IMR-90 (cell line): ENCODE measurements at regions not wholly inside any gene's neighbourhood (a gene's known extent, or its start where the extent isn't known, plus 50 kb on each side); places are given as distances from the start of the nearest gene placed in this dataset.

Experiments used
- ATAC-seq: fragments of 200-7000 bp; cut with Tn5 transposase; 2 replicates; pipeline ENCODE4 v1.9.1; 2020; ENCODE audit warnings: low read depth, mild to moderate bottlenecking, moderate library complexity
- BruUV-seq: library from RNA; stranded (reverse); fragments of 400-500 nt; replicated peaks from 2 replicates; lab custom pipeline; 2021; lab: Mats Ljungman, UMichigan
- CTCF ChIA-PET: fragments of 300-600 bp; formaldehyde crosslinking; extraction: SDS; loops from one replicate; lab custom pipeline; 2021; ENCODE audit warnings: antibody characterized with exemption; lab: Yijun Ruan, JAX
- POLR2A ChIA-PET: fragments of 300-600 bp; sonication (Branson Sonifier 250); formaldehyde crosslinking; loops from one replicate; lab custom pipeline; 2022; ENCODE audit warnings: antibody characterized with exemption; ENCODE audit not compliant: unreplicated experiment; lab: Charles Lee
- DNase-seq: peaks from one replicate; pipeline ENCODE4 v3.0.0; 2013
- H2AFZ ChIP-seq: replicated peaks from 2 replicates; pipeline ENCODE3; 2013; ENCODE audit warnings: low read length, mild to moderate bottlenecking; ENCODE audit not compliant: poor library complexity
- H2AK5ac ChIP-seq: 2 replicates; pipeline ENCODE4 v1.6.1; 2013; ENCODE audit warnings: low read depth, low read length, inconsistent platforms
- H2AK9ac ChIP-seq: replicated peaks from 2 replicates; pipeline ENCODE3; 2013; ENCODE audit warnings: mild to moderate bottlenecking, low read depth, low read length, moderate library complexity; ENCODE audit not compliant: poor library complexity
- H2BK120ac ChIP-seq: 2 replicates; pipeline ENCODE4 v1.6.1; 2013; ENCODE audit warnings: low read depth, low read length, inconsistent platforms
- H2BK15ac ChIP-seq: 3 replicates; pipeline ENCODE4 v1.6.1; 2013; ENCODE audit warnings: low read depth, low read length, inconsistent platforms
- H2BK20ac ChIP-seq: 2 replicates; pipeline ENCODE4 v1.6.1; 2013; ENCODE audit warnings: low read depth, mild to moderate bottlenecking, inconsistent platforms, low read length, moderate library complexity
- H2BK5ac ChIP-seq: 2 replicates; pipeline ENCODE4 v1.6.1; 2013; ENCODE audit warnings: mild to moderate bottlenecking, low read depth, low read length, inconsistent platforms; ENCODE audit not compliant: poor library complexity, severe bottlenecking
- H3K14ac ChIP-seq: replicated peaks from 2 replicates; pipeline ENCODE4 v1.6.1; 2013; ENCODE audit warnings: low read depth, low read length, inconsistent platforms
- H3K18ac ChIP-seq: 2 replicates; pipeline ENCODE4 v1.6.1; 2013; ENCODE audit warnings: low read depth, low read length, control low read depth
- H3K23ac ChIP-seq: 2 replicates; pipeline ENCODE4 v1.6.1; 2013; ENCODE audit warnings: low read depth, low read length, inconsistent platforms
- H3K27ac ChIP-seq: 2 replicates; pipeline ENCODE4 v1.5.1; 2013; ENCODE audit warnings: mild to moderate bottlenecking, control low read depth, low read length; ENCODE audit not compliant: insufficient read depth
- H3K27me3 ChIP-seq: 2 replicates; pipeline ENCODE4 v1.6.1; 2013; ENCODE audit warnings: low read length; ENCODE audit not compliant: control insufficient read depth, insufficient read depth
- H3K36me3 ChIP-seq: 2 replicates; pipeline ENCODE4 v1.6.1; 2013; ENCODE audit warnings: low read length, mixed read lengths; ENCODE audit not compliant: control insufficient read depth, insufficient read depth
- H3K4ac ChIP-seq: 2 replicates; pipeline ENCODE4 v1.6.1; 2013; ENCODE audit warnings: low read depth, low read length, inconsistent platforms
- H3K4me1 ChIP-seq: 2 replicates; pipeline ENCODE4 v1.6.1; 2013; ENCODE audit warnings: low read length, mixed read lengths; ENCODE audit not compliant: control insufficient read depth, insufficient read depth
- H3K4me2 ChIP-seq: 2 replicates; pipeline ENCODE4 v1.6.1; 2013; ENCODE audit warnings: low read depth, mild to moderate bottlenecking, control low read depth, low read length, moderate library complexity
- H3K4me3 ChIP-seq: 2 replicates; pipeline ENCODE4 v1.5.1; 2013; ENCODE audit warnings: low read depth, mild to moderate bottlenecking, control low read depth, low read length, moderate library complexity; ENCODE audit not compliant: insufficient read depth
- H3K56ac ChIP-seq: 2 replicates; pipeline ENCODE4 v1.6.1; 2013; ENCODE audit warnings: low read length, inconsistent platforms; ENCODE audit not compliant: insufficient read depth; ENCODE audit errors: extremely low read depth
- H3K79me1 ChIP-seq, 2 experiments: 2 replicates each; pipeline ENCODE4 v1.6.1; 2013; ENCODE audit warnings: low read length in 2 of 2, inconsistent platforms in 1 of 2, low read depth in 1 of 2
- H3K9ac ChIP-seq: 2 replicates; pipeline ENCODE4 v1.6.1; 2013; ENCODE audit warnings: low read depth, low read length, control low read depth
- H3K9me1 ChIP-seq: 2 replicates; pipeline ENCODE4 v1.6.1; 2013; ENCODE audit warnings: low read length, inconsistent platforms; ENCODE audit not compliant: insufficient read depth
- H3K9me3 ChIP-seq: 2 replicates; pipeline ENCODE4 v1.6.1; 2013; ENCODE audit warnings: low read length; ENCODE audit not compliant: control insufficient read depth, insufficient read depth
- H4K20me1 ChIP-seq: 2 replicates; pipeline ENCODE4 v1.6.1; 2013; ENCODE audit warnings: low read length, inconsistent platforms; ENCODE audit not compliant: insufficient read depth
- H4K5ac ChIP-seq: 2 replicates; pipeline ENCODE4 v1.6.1; 2013; ENCODE audit warnings: mild to moderate bottlenecking, low read depth, low read length, control low read depth
- H4K8ac ChIP-seq, 2 experiments: 2 replicates each; pipeline ENCODE4 v1.6.1; 2013; ENCODE audit warnings: low read depth in 2 of 2, low read length in 2 of 2, control low read depth in 1 of 2, inconsistent platforms in 1 of 2
- H4K91ac ChIP-seq: 2 replicates; pipeline ENCODE4 v1.6.1; 2013; ENCODE audit warnings: low read depth, low read length, inconsistent platforms; ENCODE audit not compliant: insufficient read depth
- CEBPB ChIP-seq: IDR thresholded peaks from 2 replicates; pipeline ENCODE4 v1.6.1; 2012; ENCODE audit warnings: low read depth, low read length, improper control_type of control experiment
- CHD1 ChIP-seq: IDR thresholded peaks from 2 replicates; pipeline ENCODE4 v1.6.1; 2012; ENCODE audit warnings: low read depth, low read length, improper control_type of control experiment
- CTCF ChIP-seq: conservative IDR thresholded peaks from 2 replicates; pipeline ENCODE4 v1.5.1; 2012; ENCODE audit warnings: mild to moderate bottlenecking, low read depth, low read length, improper control_type of control experiment
- FOS ChIP-seq: fragments of 150-350 bp; IDR thresholded peaks from 2 replicates; pipeline ENCODE4 v1.6.1; 2016; ENCODE audit warnings: low read depth, low read length
- MAFK ChIP-seq: IDR thresholded peaks from 2 replicates; pipeline ENCODE4 v1.6.1; 2012; ENCODE audit warnings: low read depth, low read length, improper control_type of control experiment
- MXI1 ChIP-seq: IDR thresholded peaks from 2 replicates; pipeline ENCODE4 v1.6.1; 2012; ENCODE audit warnings: low read depth, mild to moderate bottlenecking, low read length, moderate library complexity, borderline replicate concordance
- NFE2L2 ChIP-seq: fragments of 150-350 bp; IDR thresholded peaks from 2 replicates; pipeline ENCODE4 v1.6.1; 2016; ENCODE audit warnings: low read depth, mild to moderate bottlenecking, low read length
- POLR2A ChIP-seq: IDR thresholded peaks from 2 replicates; pipeline ENCODE4 v1.6.1; 2012; ENCODE audit warnings: mild to moderate bottlenecking, low read depth, low read length
- RAD21 ChIP-seq: IDR thresholded peaks from 2 replicates; pipeline ENCODE4 v1.6.1; 2012; ENCODE audit warnings: low read length, improper control_type of control experiment
- RCOR1 ChIP-seq: IDR thresholded peaks from 2 replicates; pipeline ENCODE4 v1.6.1; 2012; ENCODE audit warnings: mild to moderate bottlenecking, low read length, improper control_type of control experiment; ENCODE audit not compliant: insufficient replicate concordance
- WGBS, 2 experiments: methylation state at CpG; one replicate each; pipeline versions ENCODE4 v1.1.5 to v1.1.7; 2013; ENCODE audit warnings: missing lambda C conversion rate in 2 of 2; ENCODE audit not compliant: insufficient read length in 1 of 2; ENCODE audit errors: extremely low coverage in 2 of 2; 5-methylcytosine and 5-hydroxymethylcytosine counted together
- dilution Hi-C: fragments of 300-500 bp; cut with HindIII; formaldehyde crosslinking; loops from one replicate; pipeline ENCODE4 v1.14.3; 2018; ENCODE audit warnings: low sequenced_read_pairs; ENCODE audit not compliant: unreplicated experiment
- in situ Hi-C: fragments of 300-500 bp; cut with MboI; formaldehyde crosslinking; loops from 3 replicates; pipeline ENCODE4 v1.14.3; 2019; ENCODE audit warnings: low sequenced_read_pairs, inconsistent platforms, mixed read lengths
- intact Hi-C: fragments of 100-400 bp; cut with micrococcal nuclease; formaldehyde crosslinking; loops from 2 replicates; pipeline ENCODE4 v1.10.0; 2022
- TF ChIP-seq, protein P1 (sequence below): fragments of 150-350 bp; IDR thresholded peaks from 2 replicates; pipeline ENCODE4 v1.6.1; 2017; ENCODE audit warnings: mild to moderate bottlenecking, antibody characterized with exemption, low read length, low read depth

DNA sequence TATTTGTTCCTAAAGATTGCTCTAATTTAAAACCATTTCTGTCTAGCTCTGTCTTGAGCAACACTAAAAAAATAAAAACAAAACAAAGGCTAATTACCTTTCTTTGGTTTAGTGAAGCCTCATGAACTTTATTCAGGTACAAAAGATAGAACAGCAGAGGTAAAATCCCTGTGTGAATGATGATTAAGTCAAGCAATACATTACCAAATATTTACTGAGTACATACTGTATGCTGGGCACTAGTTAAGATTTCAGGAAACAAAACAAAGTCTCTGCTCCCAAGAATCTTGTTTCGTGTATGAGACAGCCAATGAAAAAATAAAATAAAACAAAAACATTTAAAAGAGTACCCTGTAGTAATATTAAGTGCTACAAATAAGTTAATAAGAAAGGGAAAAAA is 257.5 kb downstream of the RND3 start:
- H3K9me3 ChIP-seq = no peaks in the 10 kb centered on the region
- H3K4ac ChIP-seq = no peak overlapping the region
- H3K18ac ChIP-seq = no peak overlapping the region
- in situ Hi-C loops (no loop called here), intact Hi-C loops (loop anchor here (5.0 kb wide), 1 partner anchor 103 kb away; no protein-coding TSS in a partner anchor), dilution Hi-C loops (no loop called here)
- H3K9me1 ChIP-seq = no peaks in the 10 kb centered on the region
- WGBS, 2 experiments = no CpG with 5 or more reads among the region's 1 CpG
- H4K8ac ChIP-seq = no peak overlapping the region
- no peak for ATAC-seq
- H3K27ac ChIP-seq = no peak overlapping the region
- H4K5ac ChIP-seq = no peak overlapping the region
- no peak overlapping the region for H2AFZ ChIP-seq
- BruUV-seq = no TSS peak
- H3K36me3 ChIP-seq = no peaks in the 10 kb centered on the region
- no peaks in the 10 kb centered on the region for H3K79me1 ChIP-seq
- H3K27me3 ChIP-seq = no peaks in the 10 kb centered on the region
- H3K56ac ChIP-seq = no peak overlapping the region
- no peaks in the 10 kb centered on the region for H4K20me1 ChIP-seq
- no peaks in the 10 kb centered on the region for H3K4me1 ChIP-seq
- H3K23ac ChIP-seq = no peak overlapping the region
- no peak overlapping the region for H2BK20ac ChIP-seq
- no peak overlapping the region for H4K91ac ChIP-seq
- H2BK120ac ChIP-seq = no peak overlapping the region
- no peak overlapping the region for H2AK9ac ChIP-seq
- H2BK5ac ChIP-seq = no peak overlapping the region
- no peak overlapping the region for H3K9ac ChIP-seq
- no peak overlapping the region for H3K4me2 ChIP-seq
- POLR2A ChIA-PET = no interaction called here
- no peak overlapping the region for H2AK5ac ChIP-seq
- no peak overlapping the region for H3K14ac ChIP-seq
- no peak overlapping the region for H3K4me3 ChIP-seq
- CTCF ChIA-PET = interaction anchor here (0.7 to 1.2 kb wide), 3 partner anchors 10 to 244 kb away, joined by 3 to 5 read pairs (median 3); no protein-coding TSS in a partner anchor
- TF ChIP-seq RCOR1 (no peak), FOS (no peak), POLR2A (no peak), NFE2L2 (no peak), RAD21 (no peak), CEBPB (no peak), MXI1 (no peak), MAFK (no peak), CTCF (no peak), CHD1 (no peak)
- TF ChIP-seq, protein P1, sequence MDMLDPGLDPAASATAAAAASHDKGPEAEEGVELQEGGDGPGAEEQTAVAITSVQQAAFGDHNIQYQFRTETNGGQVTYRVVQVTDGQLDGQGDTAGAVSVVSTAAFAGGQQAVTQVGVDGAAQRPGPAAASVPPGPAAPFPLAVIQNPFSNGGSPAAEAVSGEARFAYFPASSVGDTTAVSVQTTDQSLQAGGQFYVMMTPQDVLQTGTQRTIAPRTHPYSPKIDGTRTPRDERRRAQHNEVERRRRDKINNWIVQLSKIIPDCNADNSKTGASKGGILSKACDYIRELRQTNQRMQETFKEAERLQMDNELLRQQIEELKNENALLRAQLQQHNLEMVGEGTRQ = no peak
- no peak overlapping the region for H2BK15ac ChIP-seq
- no peak for DNase-seq
